ENCODE measurements at regions not wholly inside any gene's neighbourhood (a gene's known extent, or its start where the extent isn't known, plus 50 kb on each side); places are given as distances from the start of the nearest gene placed in this dataset.

DNA sequence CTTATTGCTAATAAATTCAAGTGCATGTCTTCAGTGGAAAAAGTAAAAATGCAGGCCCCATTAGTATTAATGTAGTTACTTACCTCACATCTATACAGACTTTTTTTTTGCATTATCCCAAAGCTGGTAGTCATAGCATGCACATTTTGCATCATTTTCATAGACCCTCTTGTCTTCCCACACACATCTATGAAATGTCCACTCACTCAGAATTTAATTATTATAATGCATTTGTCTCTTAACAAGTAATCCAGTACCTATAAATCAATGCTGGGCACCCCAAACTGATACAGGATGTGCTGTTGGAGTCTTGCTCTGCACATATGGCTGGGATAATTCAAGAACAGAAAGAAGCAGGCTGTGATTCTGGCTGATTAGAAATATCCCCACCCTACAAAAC lies 370.4 kb upstream of the FAT3 start:
- DNase-seq = no peak

DNA sequence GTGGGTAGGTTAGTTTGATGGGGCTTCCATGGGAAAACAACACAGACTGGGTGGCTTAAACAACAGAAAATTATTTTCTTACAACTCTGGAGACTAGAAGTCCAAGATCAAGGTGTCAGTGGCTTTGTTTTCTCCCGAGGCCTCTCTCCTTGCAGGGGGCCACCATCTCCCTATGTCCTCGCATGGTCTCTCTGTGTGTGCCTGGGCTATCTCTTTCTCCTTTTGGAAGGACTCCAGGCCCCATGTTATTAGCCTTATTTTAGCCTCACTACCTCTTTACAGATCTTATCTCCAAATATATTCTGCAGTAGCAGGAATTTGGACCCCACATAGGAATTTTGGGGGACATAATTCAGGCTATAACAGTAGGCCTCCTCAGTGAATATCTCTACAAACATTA lies 372.7 kb upstream of the FAT3 start:
- no peak for DNase-seq

DNA sequence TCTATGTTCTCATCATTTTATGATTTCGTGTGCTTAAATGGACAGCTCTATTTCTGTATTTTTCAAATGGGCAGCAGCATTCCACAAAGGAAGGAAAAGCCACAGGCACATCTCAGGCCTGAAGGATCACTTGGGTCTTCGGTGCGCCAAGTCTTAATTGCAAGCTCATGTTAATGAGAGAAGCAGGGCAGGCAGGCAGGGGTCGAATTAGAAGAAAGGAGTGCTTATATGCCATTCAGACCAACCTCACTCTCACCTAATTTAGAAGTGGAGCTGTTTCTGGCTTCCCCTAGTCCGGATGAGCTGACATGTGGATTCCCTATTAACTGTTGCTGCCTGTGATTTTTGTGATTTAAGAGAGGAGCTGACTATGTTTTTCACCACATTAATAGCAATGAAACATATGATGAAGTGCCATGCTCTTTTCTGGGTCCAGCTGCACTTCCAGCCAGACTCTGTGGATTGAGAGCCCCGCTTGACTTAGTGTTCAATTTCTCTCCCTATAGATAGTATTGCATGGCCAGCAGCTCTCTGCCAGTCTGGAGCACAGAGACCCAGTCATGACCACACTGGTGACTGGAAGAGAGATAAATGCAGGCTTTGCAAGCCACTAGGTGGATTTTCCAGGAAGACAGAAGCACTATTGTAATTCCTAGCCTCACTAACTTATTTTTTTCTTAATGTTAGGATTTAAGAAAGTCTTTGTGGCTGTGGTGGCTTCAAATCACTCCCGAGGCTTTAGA lies 373.9 kb upstream of the FAT3 start:
- DNase-seq = no peak

DNA sequence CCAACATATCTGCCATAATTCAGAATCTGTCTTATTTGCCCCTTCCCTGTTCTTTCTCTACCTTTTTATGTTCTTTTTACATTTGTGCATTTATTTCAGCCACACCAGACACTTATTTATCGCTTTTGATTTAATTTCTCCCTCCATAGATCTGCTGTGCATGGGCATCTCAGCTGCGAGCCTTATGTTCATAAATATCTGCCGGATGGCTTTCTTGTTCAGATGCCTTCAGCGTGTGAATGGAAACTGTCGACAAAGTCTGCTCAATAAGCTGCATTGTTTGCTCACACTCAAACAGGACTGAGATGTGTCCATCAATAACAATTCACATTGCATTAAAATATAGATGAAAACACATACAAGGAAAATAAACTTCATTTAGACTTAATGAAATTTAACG lies 374.6 kb upstream of the FAT3 start:
- DNase-seq = no peak

DNA sequence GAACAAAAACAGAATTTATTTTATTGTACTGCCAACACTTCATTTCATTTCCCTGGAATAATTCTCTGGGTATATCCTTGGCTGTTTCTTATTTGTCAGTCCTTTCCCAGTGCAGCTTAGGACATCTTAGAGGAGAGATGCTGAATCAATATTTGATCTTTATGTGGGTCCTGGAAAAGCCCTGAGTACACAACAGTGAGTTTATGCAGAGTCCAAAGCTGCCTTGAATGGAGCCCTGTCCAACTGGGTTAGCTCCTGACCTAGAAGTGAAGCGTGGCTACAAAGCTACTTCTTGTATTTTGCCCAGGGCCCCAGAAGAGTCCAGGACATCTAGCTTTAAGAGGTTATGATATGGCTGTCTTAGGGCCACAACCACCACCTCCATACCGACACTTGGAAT lies 378.0 kb upstream of the FAT3 start:
- no peak for DNase-seq

DNA sequence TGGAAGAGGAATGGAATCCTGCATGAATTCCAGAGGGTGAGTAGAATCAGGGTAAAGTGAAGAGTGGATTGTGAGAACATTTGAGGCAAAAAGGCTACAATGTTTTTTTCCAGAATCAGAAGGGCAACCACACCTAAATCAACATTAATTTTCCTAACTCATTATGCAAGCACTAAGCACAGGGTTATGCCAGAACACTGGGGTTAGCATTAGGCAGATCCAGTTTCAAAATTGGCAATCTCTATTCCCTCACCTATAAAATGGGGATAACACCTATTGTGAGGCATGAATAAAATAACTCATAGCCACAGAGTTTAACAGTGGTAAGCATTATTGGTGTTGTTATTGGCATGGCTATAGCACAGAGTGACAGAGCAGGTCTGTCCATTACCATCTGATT lies 378.6 kb upstream of the FAT3 start:
- DNase-seq = no peak

DNA sequence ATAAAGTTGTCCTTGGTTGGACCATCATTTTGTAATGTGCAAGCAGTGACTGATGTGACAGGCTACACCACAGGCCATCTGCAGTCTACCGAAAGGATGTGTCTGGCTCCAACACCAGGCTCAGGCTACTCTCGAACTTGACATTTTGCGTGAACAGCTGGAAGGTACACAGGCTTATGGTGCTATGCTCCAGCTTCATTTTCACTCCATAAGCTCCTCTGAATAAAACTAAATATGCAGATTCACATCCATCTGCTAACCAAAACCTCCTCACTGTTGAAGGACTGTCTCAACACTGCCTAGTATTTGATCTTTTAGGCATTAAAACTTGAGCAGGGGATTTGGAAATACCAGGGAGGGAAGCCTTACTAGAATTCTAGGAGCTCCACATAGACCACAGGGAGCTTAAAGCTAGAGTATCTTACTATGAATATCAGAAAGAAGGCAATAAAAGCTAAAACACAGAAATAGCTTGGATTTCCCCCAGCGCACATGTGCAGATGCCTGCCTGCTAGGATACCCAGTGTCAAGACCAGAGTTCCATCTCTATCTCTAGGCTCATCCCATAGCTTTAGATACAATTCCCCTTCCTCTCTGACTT lies 383.9 kb upstream of the FAT3 start:
- DNase-seq = no peak

DNA sequence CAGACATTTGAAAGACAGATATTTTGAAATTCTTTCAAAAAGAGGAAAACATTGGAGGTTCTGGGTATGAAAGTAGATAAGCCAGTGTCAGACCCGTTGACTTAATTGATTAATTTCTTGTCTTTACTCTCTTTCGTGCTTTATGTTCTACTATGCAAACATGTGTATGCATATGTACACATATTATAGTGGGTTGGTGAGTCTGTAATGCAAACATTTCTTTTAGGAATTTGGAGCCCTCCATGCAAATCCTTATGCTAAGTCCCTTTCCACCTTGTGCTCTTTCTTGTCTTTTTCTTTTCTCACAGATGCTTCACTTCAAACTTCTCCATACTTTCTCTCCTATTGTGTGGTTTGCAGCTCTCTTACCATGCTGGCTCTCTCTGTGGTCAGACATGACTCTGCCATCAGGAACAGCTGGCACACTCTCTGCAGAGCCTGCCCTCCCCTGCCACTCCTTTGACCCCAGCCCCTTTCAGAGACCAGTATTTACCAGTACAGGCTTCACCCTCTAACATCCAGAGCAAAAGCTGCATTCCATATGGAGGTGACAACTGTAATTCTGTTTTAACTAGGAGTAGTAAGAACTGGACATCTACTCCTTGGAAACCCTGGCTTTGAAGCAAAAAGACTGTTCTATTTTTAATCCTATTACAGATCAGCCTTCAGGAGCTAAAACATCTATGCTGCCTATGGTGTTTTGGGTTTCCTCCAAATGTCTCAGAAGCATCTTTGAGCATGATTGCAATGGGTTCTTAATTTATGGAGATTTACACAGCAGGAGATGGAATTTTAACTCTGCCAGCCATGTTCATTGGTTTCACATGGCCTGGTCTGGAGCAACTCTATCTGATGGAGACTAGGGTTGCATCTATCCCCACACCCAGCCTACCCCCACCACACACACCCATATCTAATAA lies 386.9 kb upstream of the FAT3 start:
- no peak for DNase-seq

DNA sequence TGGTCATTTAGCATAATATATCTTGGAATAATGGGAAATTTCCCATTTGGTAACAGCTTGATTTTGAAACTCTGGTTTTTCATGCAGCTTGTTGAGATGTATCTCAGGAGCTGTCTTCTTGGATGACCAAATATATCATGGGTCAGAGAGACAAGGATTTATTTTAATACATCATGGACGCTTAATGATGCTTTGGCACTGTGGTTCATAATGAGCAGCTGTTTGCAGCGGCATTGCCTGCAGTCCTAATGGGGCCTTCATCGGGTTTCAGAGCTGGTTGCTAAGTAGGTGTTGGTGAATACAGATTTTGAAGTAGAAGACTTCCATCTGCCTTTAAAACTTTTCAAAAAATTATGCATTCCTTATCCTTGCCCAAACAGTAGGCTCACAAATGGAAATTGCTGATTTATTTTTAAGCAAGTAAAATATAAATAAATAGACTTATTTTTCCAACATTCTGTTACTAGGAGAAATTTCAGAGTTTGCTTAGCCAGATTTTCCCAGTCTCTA lies 389.5 kb upstream of the FAT3 start:
- no peak for DNase-seq

DNA sequence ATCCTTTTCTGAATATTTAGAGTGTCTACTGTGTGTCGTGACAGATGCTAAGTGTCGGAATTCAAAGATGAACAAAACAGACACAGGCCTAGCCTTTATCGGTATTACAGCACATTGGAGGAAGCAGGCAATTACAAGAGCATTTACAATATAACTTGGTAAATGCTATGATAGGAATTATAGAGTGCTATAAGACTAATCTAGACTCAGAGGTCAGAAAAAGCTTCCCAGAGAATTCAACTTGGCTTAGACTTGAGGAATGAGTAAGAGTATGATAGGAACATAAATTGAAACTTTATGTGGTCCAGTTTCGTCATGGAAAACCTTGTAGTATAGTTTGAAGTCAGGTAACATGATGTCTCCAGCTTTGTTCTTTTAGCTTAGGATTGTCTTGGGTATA lies 395.7 kb upstream of the FAT3 start:
- DNase-seq = no peak

DNA sequence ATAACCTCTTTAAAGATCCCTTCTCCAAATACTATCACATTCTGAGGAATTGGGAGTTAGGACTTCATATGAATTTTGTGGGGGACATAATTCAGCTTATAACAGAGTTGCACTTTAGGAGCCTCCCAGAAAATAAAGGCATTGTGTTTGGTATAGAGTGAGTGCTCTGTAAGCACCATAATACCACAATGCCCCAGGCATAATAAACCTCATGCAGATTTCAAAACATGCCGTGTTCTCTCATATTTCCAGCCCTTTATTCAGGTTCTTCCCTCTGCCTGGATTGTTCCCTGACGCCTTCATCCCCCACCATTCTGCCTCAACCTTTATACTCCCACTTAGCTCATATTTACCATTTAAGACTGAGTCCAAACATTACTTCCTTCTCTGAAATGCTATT lies 398.8 kb upstream of the FAT3 start:
- DNase-seq = no peak

DNA sequence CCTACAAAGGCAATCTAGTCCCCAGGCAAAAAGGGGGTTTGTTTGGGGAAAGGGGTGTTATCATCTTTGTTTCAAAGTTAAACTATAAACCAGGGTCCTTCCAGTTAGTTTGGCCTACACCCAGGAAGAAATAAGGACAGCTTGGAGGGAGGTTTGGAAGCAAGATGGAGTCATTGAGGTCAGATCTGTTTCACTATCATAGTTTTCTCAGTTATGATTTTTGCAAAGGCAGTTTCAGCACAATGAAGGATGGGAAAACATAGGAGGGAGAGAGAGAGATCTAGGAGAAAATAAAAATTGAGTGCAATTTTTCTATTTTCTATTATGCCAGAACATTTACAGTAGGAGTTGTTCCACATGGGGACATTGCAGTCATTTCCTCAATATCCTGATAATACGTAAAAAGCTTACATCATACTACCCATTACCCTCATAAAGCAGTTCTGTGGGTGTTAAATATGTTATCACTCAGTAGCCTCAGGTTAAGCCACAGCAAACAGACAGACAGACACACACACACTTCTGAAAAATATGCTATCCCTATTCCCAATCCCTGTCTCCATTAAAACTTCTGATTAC lies 401.3 kb upstream of the FAT3 start:
- DNase-seq = no peak

DNA sequence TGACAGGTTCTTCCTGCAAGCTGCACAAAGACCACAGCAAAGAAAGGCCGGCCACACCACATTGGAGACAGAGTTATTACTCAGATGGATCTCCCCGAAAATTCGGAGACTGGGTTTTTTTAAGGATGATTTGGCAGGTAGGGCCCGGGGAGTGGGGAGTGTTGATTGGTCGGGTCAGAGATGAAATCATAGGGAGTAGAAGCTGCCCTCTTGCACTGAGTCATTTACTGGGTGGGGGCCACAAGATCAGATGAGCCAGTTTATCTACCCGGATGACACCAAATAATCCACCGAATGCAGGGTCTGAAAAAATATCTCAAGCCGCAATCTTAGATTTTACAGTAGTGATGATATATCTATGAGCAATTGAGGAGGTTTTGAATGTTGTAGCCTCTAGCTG lies 401.8 kb upstream of the FAT3 start:
- no peak for DNase-seq

DNA sequence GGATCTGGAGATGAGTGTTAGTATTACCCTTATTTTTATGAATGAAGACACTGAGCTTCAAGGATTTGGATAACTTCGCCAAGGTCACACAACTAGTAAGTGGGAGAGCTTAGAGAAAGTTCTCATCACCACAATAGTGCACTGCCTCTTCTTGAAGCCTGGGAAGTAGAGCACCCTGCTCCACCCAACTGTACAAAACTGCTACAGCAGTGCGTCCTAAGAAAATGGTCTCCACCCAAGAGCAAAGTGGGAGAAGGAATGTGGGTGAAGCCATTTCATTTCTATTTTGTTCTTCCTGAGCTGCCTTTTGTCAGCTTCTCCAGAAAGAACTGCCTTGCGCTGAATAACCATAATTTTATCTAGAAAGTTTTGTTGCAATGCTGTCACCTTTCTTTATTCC lies 403.9 kb upstream of the FAT3 start:
- no peak for DNase-seq

DNA sequence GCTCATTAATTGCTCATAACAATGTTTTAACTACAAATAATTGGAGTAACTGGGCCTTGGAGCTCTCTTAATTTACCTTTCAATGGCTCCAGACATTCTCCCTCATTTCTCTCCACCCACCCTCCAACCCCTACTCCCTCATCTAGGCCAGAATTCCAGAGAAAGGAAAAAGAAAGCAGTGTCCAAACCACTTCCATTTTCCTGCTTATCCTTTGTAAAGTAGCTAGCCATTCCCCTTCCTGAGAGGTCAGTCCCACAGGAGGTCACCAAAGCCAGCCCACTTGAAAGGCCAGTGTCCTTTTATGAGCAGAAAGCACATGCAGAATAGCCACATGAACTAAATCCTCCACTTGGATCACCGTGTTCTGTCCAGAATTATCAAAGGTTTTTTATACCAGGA lies 404.8 kb upstream of the FAT3 start:
- no peak for DNase-seq

DNA sequence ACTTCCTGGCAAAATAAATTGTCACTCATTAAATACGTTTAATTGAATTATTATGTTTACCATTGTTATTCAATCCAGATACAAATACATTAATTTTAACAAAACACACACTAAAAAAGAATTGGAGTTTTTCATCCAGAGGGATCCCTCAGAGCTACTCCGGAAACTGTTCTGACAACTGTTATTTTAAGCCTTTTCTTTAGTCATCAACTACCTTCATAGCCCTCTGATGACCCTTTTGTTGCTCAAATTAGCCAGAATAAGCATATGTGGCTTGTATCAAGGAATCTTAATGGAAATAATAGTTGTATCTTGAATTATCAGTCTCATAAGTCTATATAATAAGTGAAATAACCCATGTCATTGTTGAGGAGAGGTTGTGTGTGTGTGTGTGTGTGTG lies 405.4 kb upstream of the FAT3 start:
- DNase-seq = no peak

DNA sequence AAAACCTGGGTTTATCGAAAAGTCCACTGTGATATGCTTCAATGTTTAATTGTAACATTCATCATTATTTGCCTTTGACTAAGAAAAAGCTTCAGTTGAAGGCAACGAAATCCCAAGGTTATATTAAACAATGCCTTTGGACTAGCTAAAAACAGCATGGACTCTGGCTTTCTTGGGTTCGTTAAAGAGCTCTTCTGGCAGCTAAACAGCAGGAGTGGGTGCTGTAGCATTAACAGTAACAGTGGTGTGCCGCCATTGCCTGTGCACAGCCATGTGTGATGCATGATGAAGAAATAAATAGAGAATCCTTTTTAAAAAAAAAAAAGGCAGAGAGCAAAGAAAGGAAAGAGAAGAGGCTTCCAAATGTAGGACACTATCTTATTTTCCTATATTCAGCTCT lies 406.6 kb upstream of the FAT3 start:
- no peak for DNase-seq

DNA sequence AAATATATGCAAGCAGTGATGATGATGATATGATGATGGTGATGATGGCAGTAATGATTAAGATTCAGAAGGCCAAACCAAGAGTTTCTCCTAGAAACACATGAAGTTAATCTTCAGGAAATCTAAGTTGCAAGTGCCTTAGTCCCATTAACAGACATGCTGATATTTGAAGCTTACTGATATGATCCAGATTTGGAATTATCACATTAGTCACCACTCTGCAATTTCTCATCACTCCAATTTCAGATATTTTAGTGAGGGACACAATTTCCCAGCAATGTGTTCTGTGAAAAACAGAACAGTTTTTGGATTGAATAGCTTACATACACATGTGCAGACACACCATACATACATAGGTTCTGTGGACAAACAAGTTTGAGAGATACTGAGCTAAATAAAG lies 411.4 kb upstream of the FAT3 start:
- DNase-seq = no peak

DNA sequence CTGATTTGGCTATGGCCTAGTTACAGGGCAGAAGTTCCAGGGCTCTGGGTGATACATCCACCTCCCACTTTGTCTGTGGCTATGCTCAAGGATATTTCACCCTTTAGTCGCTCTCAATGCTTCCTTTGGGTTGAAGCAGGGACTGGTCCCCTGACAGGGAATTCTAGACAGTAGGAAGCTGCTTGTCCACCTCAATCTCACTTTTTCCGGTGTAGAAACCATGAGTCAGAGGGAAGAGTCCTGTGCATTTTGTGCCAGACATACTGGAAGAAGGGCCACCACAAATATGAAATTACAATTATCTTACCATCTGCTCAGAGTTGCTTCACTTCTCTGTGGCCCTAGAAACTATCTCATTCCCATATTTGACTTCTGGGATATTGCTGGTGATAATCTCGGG lies 413.7 kb upstream of the FAT3 start:
- no peak for DNase-seq

DNA sequence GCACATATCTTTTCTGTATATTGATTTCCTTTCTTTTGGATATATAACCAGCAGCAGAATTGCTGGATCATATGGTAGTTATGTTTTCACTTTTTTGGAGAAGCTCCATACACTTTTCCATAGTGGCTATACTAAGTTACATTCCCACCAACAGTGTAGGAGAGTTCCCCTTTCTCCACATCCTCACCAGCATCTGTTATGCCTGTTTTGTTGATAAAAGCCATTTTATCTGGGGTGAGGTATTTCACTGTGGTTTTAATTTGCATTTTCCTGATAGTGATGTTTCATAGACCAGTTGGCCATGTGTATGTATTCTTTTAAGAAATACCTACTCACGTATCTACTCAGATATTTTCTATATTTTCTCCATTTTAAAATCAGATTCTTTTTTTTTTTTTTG lies 419.3 kb upstream of the FAT3 start:
- no peak for DNase-seq

DNA sequence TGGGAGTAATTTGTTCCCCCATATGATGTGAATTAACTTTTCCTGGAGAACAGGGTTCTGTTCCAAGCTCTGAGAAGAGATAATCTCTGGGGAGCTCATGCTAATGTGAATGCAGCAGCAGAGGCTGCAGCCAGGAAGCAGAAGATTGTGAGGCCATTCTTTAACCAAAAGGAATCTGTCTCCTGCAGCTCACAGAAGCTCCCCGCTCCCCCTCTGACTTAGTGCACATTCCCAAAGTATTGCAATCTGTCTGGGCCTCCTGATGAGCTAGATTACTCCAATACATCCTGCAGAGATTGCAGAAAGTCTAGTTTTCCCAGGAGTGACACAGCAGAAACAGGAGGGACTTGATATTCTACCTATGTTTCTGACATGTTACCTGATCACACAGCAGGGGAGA lies 420.6 kb upstream of the FAT3 start:
- no peak for DNase-seq

DNA sequence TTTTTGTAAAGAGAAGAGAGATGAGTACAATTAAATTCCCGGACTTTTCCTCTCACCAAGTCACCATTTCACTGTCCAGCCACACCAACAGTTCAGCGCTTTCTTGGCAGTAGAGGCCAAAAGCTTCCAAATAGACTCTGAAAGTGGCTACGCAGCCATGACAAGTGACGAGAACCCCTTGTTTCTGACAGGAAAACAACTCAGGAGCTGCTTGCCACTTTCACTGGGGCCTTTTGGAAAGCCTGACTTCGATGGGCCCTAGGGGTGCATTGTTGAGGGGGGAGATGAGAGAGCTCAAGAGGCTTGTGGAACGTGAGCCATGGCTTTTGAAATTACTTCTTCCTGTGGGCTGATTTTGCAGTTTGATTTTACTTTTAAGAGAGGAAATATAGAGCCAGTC lies 422.1 kb upstream of the FAT3 start:
- no peak for DNase-seq

DNA sequence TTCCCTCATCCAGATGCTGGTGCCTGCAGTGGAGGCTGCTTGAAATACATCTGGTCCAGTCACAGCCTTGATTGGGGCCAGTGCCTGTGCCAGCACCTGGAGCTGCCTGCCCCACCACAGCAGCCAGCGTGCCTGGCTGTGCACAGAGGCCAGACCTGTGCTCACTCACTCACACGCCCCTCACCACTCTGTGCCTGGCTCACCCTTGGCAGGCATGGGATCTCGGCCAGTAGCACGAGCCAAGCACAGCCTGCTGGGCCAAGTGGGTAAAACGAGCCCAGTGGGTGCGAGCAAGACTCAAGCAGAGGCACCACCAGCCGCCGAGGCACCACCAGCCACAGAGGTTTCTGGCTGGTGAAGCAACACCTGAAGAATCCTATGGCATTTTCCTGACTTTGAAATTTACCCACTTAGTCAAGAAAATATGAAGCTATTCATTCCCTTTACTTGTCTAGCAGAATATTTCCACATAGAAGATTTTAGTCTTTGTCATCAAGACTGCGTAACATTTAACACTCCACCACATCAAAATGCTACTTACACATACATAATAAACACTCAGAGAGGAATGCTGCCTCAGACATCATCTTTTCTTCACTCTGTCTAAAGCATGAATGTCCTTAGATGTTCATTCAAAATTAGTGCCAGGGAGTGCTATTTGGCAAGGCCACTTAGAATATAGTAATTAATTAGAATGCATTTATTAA lies 424.3 kb upstream of the FAT3 start:
- DNase-seq = no peak
